SK-N-SH (cell line): ENCODE measurements at regions not wholly inside any gene's neighbourhood (a gene's known extent, or its start where the extent isn't known, plus 50 kb on each side); places are given as distances from the start of the nearest gene placed in this dataset.

Experiments used
- CTCF ChIP-seq: fragments of 200-600 bp; sonication (generic); IDR thresholded peaks from 2 replicates; pipeline ENCODE4 v1.6.1; 2017; ENCODE audit warnings: antibody characterized with exemption, mild to moderate bottlenecking, moderate library complexity
- MAX ChIP-seq: IDR thresholded peaks from 2 replicates; pipeline ENCODE4 v1.4.0; 2012; ENCODE audit warnings: low read depth
- RFX5 ChIP-seq: IDR thresholded peaks from 2 replicates; pipeline ENCODE4 v1.6.1; 2012; ENCODE audit warnings: mild to moderate bottlenecking, improper control_type of control experiment, low read length

GRCh38 chr3:110620118-110620517 lies 451.5 kb upstream of the NECTIN3 start:
- TF ChIP-seq MAX: no peak
- TF ChIP-seq CTCF: no peak
- TF ChIP-seq RFX5: no peak
